Esophagus muscularis mucosa (tissue), 3 donors: ENCODE measurements at regions not wholly inside any gene's neighbourhood (a gene's known extent, or its start where the extent isn't known, plus 50 kb on each side); places are given as distances from the start of the nearest gene placed in this dataset.

ENCODE experiments used
- CTCF ChIP-seq, 3 experiments: fragments of 200-600 bp in 2 of 3; fragments of 450-650 bp in 1 of 3; sonication (generic) in 2 of 3; IDR thresholded peaks; one replicate each; pipeline ENCODE4 v1.5.1; 2017 to 2019; ENCODE audit warnings: antibody characterized with exemption in 3 of 3, mild to moderate bottlenecking in 2 of 3, moderate library complexity in 1 of 3
- EP300 ChIP-seq: sonication (generic); formaldehyde crosslinking; IDR thresholded peaks from one replicate; pipeline ENCODE4 v1.6.1; 2017; ENCODE audit warnings: antibody characterized with exemption

- no peak for TF ChIP-seq CTCF (IDR thresholded peaks at IDR 0.05)
- TF ChIP-seq EP300: no peak
These were observed 220.7 kb upstream of the CITED2 start for GRCh38 chr6:139595183-139595582.
